ENCODE measurements at regions not wholly inside any gene's neighbourhood (a gene's known extent, or its start where the extent isn't known, plus 50 kb on each side); places are given as distances from the start of the nearest gene placed in this dataset.

- ChIA-PET CTCF (ENCODE audit: partially characterized antibody) (no interaction called here), POLR2A (ENCODE audit: partially characterized antibody) (no interaction called here)
- Histone ChIP-seq H3K79me1 (ENCODE audit: low read depth, low read length) (no peaks in the 10 kb centered on the region), H3K79me2 (ENCODE audit: control insufficient read depth in 1 of 2, insufficient read depth in 2 of 2, low read length in 2 of 2) (no peaks in the 10 kb centered on the region), H2BK20ac (ENCODE audit: low read length) (no peak overlapping the region), H2BK120ac (replicated peaks; ENCODE audit: low read depth, low read length) (no peak overlapping the region), H3K14ac (ENCODE audit: insufficient read length) (no peak overlapping the region), H3K18ac (ENCODE audit: extremely low read depth, low read length) (no peak overlapping the region), H3K23ac (ENCODE audit: insufficient read length) (no peak overlapping the region), H4K8ac (ENCODE audit: extremely low read depth, insufficient read depth, low read length) (no peak overlapping the region), H3K27me3 (replicated peaks in 1 of 4; ENCODE audit: control insufficient read depth in 3 of 4, extremely low read depth in 1 of 4, insufficient read depth in 3 of 4, low read length in 3 of 4) (no peaks in the 10 kb centered on the region), H3K9ac (replicated peaks in 1 of 4; ENCODE audit: extremely low read depth in 1 of 4, low read depth in 3 of 4, low read length in 3 of 4) (no peak overlapping the region), H4K20me1 (replicated peaks in 1 of 2; ENCODE audit: control insufficient read depth in 1 of 2, insufficient read depth in 2 of 2, low read length in 2 of 2) (no peaks in the 10 kb centered on the region), H2AFZ (ENCODE audit: low read length) (no peak overlapping the region), H3K4me3 (ENCODE audit: extremely low read depth in 1 of 4, insufficient read depth in 2 of 4, low read depth in 3 of 4, low read length in 4 of 4) (no peak overlapping the region), H4K5ac (ENCODE audit: insufficient read length, low read depth, low read length) (no peak overlapping the region), H2BK5ac (ENCODE audit: low read depth, low read length) (no peak overlapping the region), H3K4ac (replicated peaks; ENCODE audit: insufficient read length, low read depth, low read length) (no peak overlapping the region), H2AK5ac (ENCODE audit: low read depth, low read length) (no peak overlapping the region), H2BK15ac (ENCODE audit: low read length) (no peak overlapping the region), H2BK12ac (ENCODE audit: low read depth, low read length) (no peak overlapping the region), H3K36me3 (ENCODE audit: control insufficient read depth in 2 of 4, insufficient read depth in 4 of 4, low read length in 3 of 4) (no peaks in the 10 kb centered on the region), H3K56ac (replicated peaks; ENCODE audit: insufficient read length, low read depth, low read length) (no peak overlapping the region), H3K23me2 (ENCODE audit: low read depth, low read length) (no peaks in the 10 kb centered on the region; the same call in 1 of the 2 replicates), H3K9me3 (ENCODE audit: insufficient read depth in 2 of 2, low read depth in 1 of 2, low read length in 1 of 2) (no peaks in the 10 kb centered on the region), H3K4me2 (ENCODE audit: insufficient read depth in 1 of 2, low read depth in 2 of 2, low read length in 2 of 2) (no peak overlapping the region), H3K4me1 (replicated peaks in 1 of 4; ENCODE audit: control insufficient read depth in 3 of 4, insufficient read depth in 4 of 4, low read length in 3 of 4) (no peaks in the 10 kb centered on the region), H3K27ac (ENCODE audit: low read depth, low read length) (no peak overlapping the region), H4K91ac (replicated peaks; ENCODE audit: insufficient read length, low read length) (no peak overlapping the region)
- WGBS, 2 experiments (ENCODE audit: extremely low coverage in 1 of 2, insufficient coverage in 1 of 2, insufficient read length in 1 of 2, insufficient replicate concordance in 2 of 2, low coverage in 1 of 2, low lambda C conversion rate in 2 of 2, missing lambda C conversion rate in 1 of 2) = 87% methylated on average over 3 of the region's 3 CpGs; no CpG with 5 or more reads in 1 of the 2 experiments
- no peak for TF ChIP-seq TAF1 (IDR thresholded peaks at IDR 0.05; ENCODE audit: low read depth, low read length)
- DNase-seq (ENCODE audit: low read depth in 1 of 2, low spot score in 2 of 2) (no peak), FAIRE-seq (no peak)
These were observed 851.5 kb downstream of the MAFB start for GRCh38 chr20:39837561-39837960.
